PC-9 (cell line): ENCODE measurements at regions not wholly inside any gene's neighbourhood (a gene's known extent, or its start where the extent isn't known, plus 50 kb on each side); places are given as distances from the start of the nearest gene placed in this dataset.

Source experiments
- BruUV-seq: library from RNA; stranded (reverse); fragments of 400-500 nt; replicated peaks from 2 replicates; lab custom pipeline; 2021; lab: Mats Ljungman, UMichigan
- CTCF ChIA-PET: fragments of 300-600 bp; sonication (Branson Sonifier 250); formaldehyde crosslinking; loops from one replicate; lab custom pipeline; 2022; ENCODE audit warnings: antibody characterized with exemption; lab: Charles Lee
- POLR2A ChIA-PET: fragments of 300-600 bp; sonication (Branson Sonifier 250); formaldehyde crosslinking; loops from one replicate; lab custom pipeline; 2022; ENCODE audit warnings: antibody characterized with exemption; ENCODE audit not compliant: unreplicated experiment; lab: Charles Lee
- DNase-seq, 2 experiments: peaks; one replicate each; pipeline versions ENCODE4 v3.0.0 to v3.0.0-alpha.2; 2015 to 2022; ENCODE audit warnings: mixed read lengths in 1 of 2
- H2AFZ ChIP-seq: fragments of 200-600 bp; sonication (generic); 2 replicates; pipeline ENCODE4 v1.8.1; 2017; ENCODE audit warnings: antibody characterized with exemption
- H3F3A ChIP-seq: fragments of 200-600 bp; sonication (generic); 2 replicates; pipeline ENCODE4 v1.8.1; 2017; ENCODE audit warnings: antibody characterized with exemption, mild to moderate bottlenecking, low read depth; ENCODE audit not compliant: insufficient read depth
- H3K27ac ChIP-seq: fragments of 200-600 bp; sonication (generic); 2 replicates; pipeline ENCODE4 v1.6.1; 2016; ENCODE audit warnings: mixed run types
- H3K27me3 ChIP-seq: fragments of 200-600 bp; sonication (generic); 2 replicates; pipeline ENCODE4 v1.6.1; 2016; ENCODE audit warnings: low read depth, mixed run types; ENCODE audit not compliant: insufficient read depth
- H3K36me3 ChIP-seq: fragments of 200-600 bp; sonication (generic); 2 replicates; pipeline ENCODE4 v1.6.1; 2016; ENCODE audit warnings: low read depth, mixed run types
- H3K4me1 ChIP-seq: fragments of 200-600 bp; sonication (generic); replicated peaks from 2 replicates; pipeline ENCODE4 v1.6.1; 2016; ENCODE audit warnings: mixed run types; ENCODE audit not compliant: insufficient read depth
- H3K4me2 ChIP-seq: fragments of 200-600 bp; sonication (generic); 2 replicates; pipeline ENCODE4 v1.6.1; 2017; ENCODE audit warnings: mixed run types
- H3K4me3 ChIP-seq: fragments of 200-600 bp; sonication (generic); 2 replicates; pipeline ENCODE4 v1.6.1; 2016; ENCODE audit warnings: mixed run types
- H3K79me2 ChIP-seq: fragments of 200-600 bp; sonication (generic); 2 replicates; pipeline ENCODE4 v1.6.1; 2017; ENCODE audit warnings: low read depth, mixed run types
- H3K9me2 ChIP-seq: fragments of 200-600 bp; sonication (generic); 2 replicates; pipeline ENCODE4 v1.8.1; 2017; ENCODE audit warnings: mild to moderate bottlenecking; ENCODE audit not compliant: insufficient read depth
- H3K9me3 ChIP-seq: fragments of 200-600 bp; sonication (generic); 2 replicates; pipeline ENCODE4 v1.8.1; 2016; ENCODE audit warnings: low read depth; ENCODE audit not compliant: insufficient read depth
- H4K20me1 ChIP-seq: fragments of 200-600 bp; sonication (generic); 2 replicates; pipeline ENCODE4 v1.8.1; 2017; ENCODE audit not compliant: insufficient read depth
- CTCF ChIP-seq: fragments of 200-600 bp; sonication (generic); conservative IDR thresholded peaks from 2 replicates; pipeline ENCODE4 v1.6.1; 2017; ENCODE audit warnings: mixed run types, antibody characterized with exemption, mild to moderate bottlenecking, moderate library complexity
- EZH2 ChIP-seq: fragments of 200-600 bp; sonication (generic); IDR thresholded peaks from 2 replicates; pipeline ENCODE4 v1.8.0; 2017; ENCODE audit warnings: antibody characterized with exemption, low read depth
- intact Hi-C: fragments of 100-400 bp; cut with micrococcal nuclease; formaldehyde crosslinking; loops from one replicate; pipeline ENCODE4 v1.10.0; 2022; ENCODE audit not compliant: unreplicated experiment

DNA sequence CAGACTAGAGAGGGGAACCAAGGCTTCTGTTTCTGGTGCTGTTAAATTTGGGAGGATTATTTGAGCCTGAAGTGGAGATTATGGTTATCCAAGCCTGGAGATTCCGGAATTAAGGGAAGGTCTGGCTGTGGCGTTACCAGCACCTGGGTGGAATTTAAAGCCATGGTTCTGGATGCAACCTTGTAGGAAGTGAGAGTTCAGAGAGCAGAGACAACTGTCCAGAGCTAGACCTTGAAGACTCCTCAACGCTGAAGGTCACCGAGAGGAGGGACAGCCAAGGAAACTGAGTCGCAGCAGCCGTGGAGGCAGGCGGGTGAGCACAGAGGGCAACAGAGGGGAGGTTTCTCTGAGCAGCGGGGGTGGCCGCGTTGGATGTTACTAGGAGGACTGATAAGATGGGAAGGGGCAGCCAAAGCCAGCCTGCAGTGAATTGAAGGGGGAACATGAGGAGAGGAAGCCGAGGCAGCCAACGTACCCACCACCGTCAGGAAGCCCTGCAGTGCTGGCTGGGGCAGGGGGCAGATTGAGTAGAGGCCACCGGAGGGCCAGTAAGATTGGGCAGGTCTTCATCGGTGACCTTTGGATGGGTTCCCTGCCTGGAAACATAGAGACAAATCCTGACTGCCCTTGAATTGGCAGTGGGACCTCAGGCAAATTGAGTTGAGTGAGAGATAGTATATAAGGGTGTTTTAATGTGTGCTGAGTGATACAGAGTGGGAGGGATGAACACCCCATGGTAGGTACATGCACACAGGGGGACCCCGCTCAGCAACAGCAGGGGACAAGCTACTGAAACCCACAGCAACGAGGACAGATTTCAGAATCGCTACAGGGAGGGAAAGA lies 90.3 kb downstream of the SNX5 start:
- DNase-seq = no peak
- intact Hi-C loops = no loop called here
- H3K36me3 ChIP-seq = no peaks in the 10 kb centered on the region
- H3K4me1 ChIP-seq = no peaks in the 10 kb centered on the region
- ChIA-PET POLR2A (no interaction called here), CTCF (no interaction called here)
- H3K27ac ChIP-seq = no peak overlapping the region
- no peak overlapping the region for H3K4me3 ChIP-seq
- no peaks in the 10 kb centered on the region for H3F3A ChIP-seq
- TF ChIP-seq CTCF (no peak), EZH2 (no peak)
- H3K9me2 ChIP-seq = no peaks in the 10 kb centered on the region
- H4K20me1 ChIP-seq = no peaks in the 10 kb centered on the region
- H2AFZ ChIP-seq = no peak overlapping the region
- H3K79me2 ChIP-seq = no peaks in the 10 kb centered on the region
- H3K27me3 ChIP-seq = no peaks in the 10 kb centered on the region
- H3K4me2 ChIP-seq = no peak overlapping the region
- no TSS peak for BruUV-seq
- H3K9me3 ChIP-seq = no peaks in the 10 kb centered on the region

- Histone ChIP-seq H3F3A (no peaks in the 10 kb centered on the region), H3K9me2 (no peaks in the 10 kb centered on the region), H3K9me3 (no peaks in the 10 kb centered on the region), H3K27me3 (no peaks in the 10 kb centered on the region), H3K79me2 (no peaks in the 10 kb centered on the region), H3K4me3 (no peak overlapping the region), H4K20me1 (no peaks in the 10 kb centered on the region), H3K4me1 (no peaks in the 10 kb centered on the region), H2AFZ (no peak overlapping the region), H3K4me2 (no peak overlapping the region), H3K36me3 (no peaks in the 10 kb centered on the region), H3K27ac (no peak overlapping the region)
- ChIA-PET POLR2A (no interaction called here), CTCF (no interaction called here)
- intact Hi-C loops = no loop called here
- no peak for TF ChIP-seq EZH2
- no peak for TF ChIP-seq CTCF
- BruUV-seq = no TSS peak
- no peak for DNase-seq
Measured at GRCh38 chr20:17875981-17876385, 92.6 kb downstream of the SNX5 start.

- TF ChIP-seq EZH2 (no peak), CTCF (no peak)
- POLR2A ChIA-PET = interaction anchor here (0.7 kb wide), 1 partner anchor 32 kb away, joined by 3 read pairs; no protein-coding TSS in a partner anchor
- Histone ChIP-seq H3K9me3 (no peaks in the 10 kb centered on the region), H3F3A (no peaks in the 10 kb centered on the region), H3K36me3 (no peaks in the 10 kb centered on the region), H3K9me2 (no peaks in the 10 kb centered on the region), H3K27me3 (peaks cover 5% of the 10 kb centered on the region; the same call in 1 of the 2 replicates), H3K4me2 (no peak overlapping the region), H3K27ac (no peak overlapping the region), H3K4me1 (no peaks in the 10 kb centered on the region), H3K79me2 (no peaks in the 10 kb centered on the region), H2AFZ (no peak overlapping the region), H3K4me3 (no peak overlapping the region), H4K20me1 (no peaks in the 10 kb centered on the region)
- intact Hi-C loops = no loop called here
- CTCF ChIA-PET = interaction anchor here (0.6 to 1.4 kb wide), 2 partner anchors 156 to 193 kb away, joined by 3 to 4 read pairs; partner anchors contain the start of gene RRBP1
- DNase-seq = peak in 1 of 2 experiments; percentile 68
- no TSS peak for BruUV-seq
Measured at GRCh38 chr20:17875106-17875980, 93.3 kb downstream of the SNX5 start.
